Superior temporal gyrus (tissue), 1 donor: ENCODE measurements at regions not wholly inside any gene's neighbourhood (a gene's known extent, or its start where the extent isn't known, plus 50 kb on each side); places are given as distances from the start of the nearest gene placed in this dataset.

Experiments used
- DNase-seq: peaks from one replicate; pipeline ENCODE4 v3.0.0-alpha.2; 2016; ENCODE audit errors: extremely low spot score

GRCh38 chr2:157184161-157184895, 73.2 kb upstream of the GALNT5 start:
- no peak for DNase-seq

GRCh38 chr2:157185476-157186227, 71.9 kb upstream of the GALNT5 start:
- no peak for DNase-seq

DNA sequence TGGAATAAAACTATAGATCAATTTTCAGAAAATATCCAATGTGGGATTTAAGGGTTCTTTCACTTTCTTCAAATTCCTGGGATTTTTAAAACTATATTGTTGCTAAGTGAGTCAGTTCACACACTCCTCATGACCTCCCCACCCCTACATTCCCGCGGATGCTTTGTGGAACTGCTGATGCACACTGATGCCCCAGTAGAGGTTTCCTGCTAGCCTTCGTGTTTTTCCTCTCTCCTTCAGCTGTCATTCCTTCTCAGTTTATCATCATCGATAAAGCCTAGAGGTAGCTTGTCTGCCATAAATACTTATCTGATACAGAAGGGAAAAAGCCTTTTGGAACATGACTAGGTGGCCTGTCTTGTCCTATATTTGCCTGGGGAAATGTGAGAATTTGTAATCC, 67.4 kb upstream of the GALNT5 start:
- DNase-seq = no peak

GRCh38 chr2:157191186-157191585, 66.3 kb upstream of the GALNT5 start:
- DNase-seq = no peak

DNA sequence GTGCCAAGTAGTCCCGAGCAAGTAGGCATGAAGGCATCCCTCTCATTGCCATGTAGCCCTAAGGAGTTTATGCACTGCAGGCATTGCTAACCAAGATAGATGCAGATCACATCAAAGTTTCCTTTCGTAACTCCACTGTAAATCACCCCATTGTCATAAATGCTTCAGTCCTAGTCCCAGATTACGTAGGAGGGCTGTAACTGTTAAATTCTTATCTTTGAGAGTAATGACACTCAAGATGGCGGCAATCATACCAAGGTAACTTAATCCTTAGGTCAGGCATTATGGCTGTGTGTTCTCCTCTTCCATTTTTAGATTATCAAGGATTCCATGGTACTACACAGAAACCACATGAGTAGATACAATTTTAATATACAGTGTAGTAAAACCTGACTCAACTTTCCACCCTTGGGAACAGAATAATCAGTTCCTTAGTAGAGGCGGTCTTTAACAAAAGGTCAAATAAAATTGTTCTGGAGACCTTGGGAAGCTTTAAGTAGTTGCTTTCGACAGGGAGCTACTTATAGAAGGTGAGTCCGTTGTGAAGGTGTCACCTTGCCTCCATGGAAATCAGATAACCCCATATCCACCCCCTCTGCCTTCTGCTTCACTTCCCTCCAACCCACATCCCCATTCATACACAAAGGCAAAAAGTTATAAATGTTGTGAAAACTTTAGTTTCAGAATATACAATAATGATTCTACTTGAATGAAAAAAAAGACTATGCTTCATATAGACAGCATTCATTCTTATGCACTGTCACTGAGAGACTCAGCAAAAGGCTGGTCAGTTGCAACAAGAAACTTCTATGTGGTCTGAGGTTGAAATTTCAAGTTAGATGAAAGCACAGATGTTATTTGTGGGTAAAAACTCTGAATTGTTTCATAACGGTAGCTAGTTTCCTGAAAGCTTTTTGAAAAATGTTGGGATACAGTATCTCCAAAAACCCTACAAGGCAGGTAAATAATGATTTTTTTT, 64.8 kb upstream of the GALNT5 start:
- no peak for DNase-seq

DNA sequence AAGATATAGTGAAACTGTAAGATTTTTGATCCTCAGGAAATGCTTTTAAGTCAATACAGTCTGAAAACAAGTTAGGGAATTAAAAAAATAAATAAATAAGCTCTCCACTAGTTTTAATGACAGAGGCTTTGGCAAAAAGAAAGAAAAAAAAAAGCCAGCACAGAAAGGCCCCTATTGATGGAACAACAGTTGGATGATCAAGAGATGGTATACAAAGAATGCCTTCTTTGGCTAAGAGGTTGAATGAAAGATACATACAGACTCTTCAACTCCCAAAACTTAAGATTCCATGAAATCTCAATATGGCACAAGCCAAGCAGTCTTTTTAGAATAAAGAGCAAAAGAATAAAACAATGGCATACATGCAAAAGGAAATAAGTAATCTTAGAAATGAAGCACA, 64.0 kb upstream of the GALNT5 start:
- peak; percentile 45 for DNase-seq

GRCh38 chr2:157194097-157194688, 63.3 kb upstream of the GALNT5 start:
- DNase-seq = peak; percentile 86

- no peak for DNase-seq
Observed at GRCh38 chr2:157194844-157195243, 62.7 kb upstream of the GALNT5 start.

GRCh38 chr2:157196956-157197355, 60.5 kb upstream of the GALNT5 start:
- no peak for DNase-seq

DNA sequence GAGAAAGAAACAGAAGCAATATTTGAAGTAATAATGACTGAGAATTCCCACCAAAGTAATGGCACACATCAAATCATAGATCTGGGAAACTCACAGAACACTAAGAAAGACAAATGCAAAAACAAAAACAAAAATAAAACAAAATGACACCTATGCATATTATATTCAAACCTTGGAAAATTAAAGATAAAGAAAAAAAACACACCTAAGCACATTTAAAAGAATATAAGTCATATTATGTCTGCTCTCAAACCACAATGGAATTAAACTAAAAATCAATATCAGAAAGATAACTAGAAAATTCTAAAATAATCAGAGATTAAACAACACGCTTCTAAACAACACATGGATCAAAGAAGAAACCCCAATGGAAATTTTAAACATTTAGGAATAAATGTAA, 59.7 kb upstream of the GALNT5 start:
- no peak for DNase-seq

GRCh38 chr2:157203651-157204050, 53.9 kb upstream of the GALNT5 start:
- no peak for DNase-seq

DNA sequence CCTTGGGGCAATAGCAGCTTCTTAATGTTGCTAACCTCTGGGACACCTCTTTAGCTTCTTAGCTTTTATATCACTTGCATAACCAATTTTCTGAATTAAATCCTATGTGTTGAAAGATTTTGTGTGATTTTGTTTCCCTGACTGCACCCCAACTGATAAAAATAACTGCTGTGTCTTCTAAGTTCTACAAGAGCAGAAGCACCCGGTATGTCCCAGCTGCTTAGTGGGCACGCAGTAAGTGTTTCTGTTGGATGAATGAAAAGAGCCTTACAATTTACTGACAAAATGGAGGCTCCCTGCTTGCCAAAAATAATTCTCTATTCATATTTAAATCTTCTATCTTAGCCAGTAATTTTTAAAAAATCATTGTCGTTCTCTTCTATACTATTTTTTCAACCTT, 53.1 kb upstream of the GALNT5 start:
- no peak for DNase-seq

GRCh38 chr2:157206916-157207315, 50.6 kb upstream of the GALNT5 start:
- no peak for DNase-seq
